GM12878 (cell line): ENCODE measurements at regions not wholly inside any gene's neighbourhood (a gene's known extent, or its start where the extent isn't known, plus 50 kb on each side); places are given as distances from the start of the nearest gene placed in this dataset.

ENCODE experiments used
- ATAC-seq: fragments of 200-7000 bp; cut with Tn5 transposase; 3 replicates; pipeline ENCODE4 v1.9.1; 2020; ENCODE audit warnings: mild to moderate bottlenecking, moderate library complexity
- BruUV-seq: library from RNA; stranded (reverse); fragments of 400-500 nt; replicated peaks from 2 replicates; lab custom pipeline; 2021; lab: Mats Ljungman, UMichigan
- CTCF ChIA-PET: fragments of 300-600 bp; sonication (Branson Sonifier 250); formaldehyde crosslinking; extraction: SDS; loops from one replicate; lab custom pipeline; 2021; ENCODE audit warnings: inconsistent platforms; lab: Yijun Ruan, JAX
- POLR2A ChIA-PET: fragments of 350-600 bp; formaldehyde crosslinking; extraction: SDS; loops from one replicate; lab custom pipeline; 2021; ENCODE audit warnings: inconsistent platforms; lab: Charles Lee
- RAD21 ChIA-PET: fragments of 300-600 bp; sonication (Branson Sonifier 250); formaldehyde crosslinking; loops from one replicate; lab custom pipeline; 2023; ENCODE audit warnings: antibody characterized with exemption; ENCODE audit not compliant: unreplicated experiment; lab: Charles Lee
- SMC1A ChIA-PET: fragments of 300-600 bp; sonication (Branson Sonifier 250); formaldehyde crosslinking; loops from one replicate; lab custom pipeline; 2023; ENCODE audit not compliant: unreplicated experiment, uncharacterized antibody; lab: Charles Lee
- DNase-seq: peaks from one replicate; pipeline ENCODE4 v3.0.0-alpha.2; 2011; ENCODE audit warnings: low read depth, low spot score
- FAIRE-seq: peaks from 3 replicates; lab custom pipeline; 2011; peaks lifted over from hg19 to GRCh38; lab: Jason Lieb, UNC
- H2AFZ ChIP-seq: 2 replicates; pipeline ENCODE4 v1.6.0; 2011; ENCODE audit warnings: low read depth, low read length, control low read depth; ENCODE audit not compliant: control insufficient read depth
- H3K27ac ChIP-seq: 2 replicates; pipeline ENCODE4 v1.5.1; 2011; ENCODE audit warnings: control low read depth; ENCODE audit not compliant: control insufficient read depth, insufficient read depth
- H3K27me3 ChIP-seq, 2 experiments: replicated peaks in 1 of 2; 2 replicates each; pipeline versions ENCODE4 v1.6.0 to v1.6.1; 2011; ENCODE audit warnings: low read length in 1 of 2; ENCODE audit not compliant: control insufficient read depth in 2 of 2, insufficient read depth in 2 of 2
- H3K36me3 ChIP-seq, 2 experiments: 2 replicates each; pipeline ENCODE4 v1.5.1; 2011; ENCODE audit warnings: low read length in 1 of 2; ENCODE audit not compliant: control insufficient read depth in 2 of 2, insufficient read depth in 2 of 2
- H3K4me1 ChIP-seq: 2 replicates; pipeline ENCODE4 v1.6.1; 2011; ENCODE audit warnings: mild to moderate bottlenecking, low read length, moderate library complexity, mixed read lengths; ENCODE audit not compliant: control insufficient read depth, insufficient read depth
- H3K4me2 ChIP-seq: 2 replicates; pipeline ENCODE4 v1.6.0; 2011; ENCODE audit warnings: control low read depth; ENCODE audit not compliant: control insufficient read depth, insufficient read depth
- H3K4me3 ChIP-seq: fragments of 200-600 bp; sonication (generic); 2 replicates; pipeline ENCODE4 v1.5.1; 2016
- H3K79me2 ChIP-seq: 2 replicates; pipeline ENCODE4 v1.6.0; 2011; ENCODE audit warnings: low read length; ENCODE audit not compliant: control insufficient read depth, insufficient read depth
- H3K9ac ChIP-seq: 2 replicates; pipeline ENCODE4 v1.8.0; 2011; ENCODE audit warnings: low read length, control low read depth, mixed read lengths; ENCODE audit not compliant: control insufficient read depth, insufficient read depth
- H3K9me3 ChIP-seq: replicated peaks from 3 replicates; pipeline ENCODE4 v1.5.1; 2011; ENCODE audit warnings: mild to moderate bottlenecking, low read length; ENCODE audit not compliant: control insufficient read depth, insufficient read depth
- H4K20me1 ChIP-seq: 2 replicates; pipeline ENCODE4 v1.6.0; 2011; ENCODE audit not compliant: control insufficient read depth, insufficient read depth
- CBFB ChIP-seq: IDR thresholded peaks from 2 replicates; pipeline ENCODE4 v1.6.1; 2016; ENCODE audit warnings: antibody characterized with exemption, low read depth
- E4F1 ChIP-seq: fragments of 450-650 bp; IDR thresholded peaks from 2 replicates; pipeline ENCODE4 v1.6.1; 2018; ENCODE audit warnings: borderline replicate concordance, mild to moderate bottlenecking; ENCODE audit not compliant: partially characterized antibody
- GATAD2B ChIP-seq: fragments of 450-650 bp; conservative IDR thresholded peaks from 2 replicates; pipeline ENCODE4 v1.6.1; 2017; ENCODE audit warnings: low read depth, mild to moderate bottlenecking, moderate library complexity
- IRF4 ChIP-seq: IDR thresholded peaks from 2 replicates; pipeline ENCODE4 v1.6.1; 2011; ENCODE audit warnings: low read depth, low read length
- MXI1 ChIP-seq: fragments of 150-350 bp; IDR thresholded peaks from 2 replicates; pipeline ENCODE4 v1.6.1; 2011; ENCODE audit warnings: low read depth, mild to moderate bottlenecking, inconsistent platforms, low read length, improper control_type of control experiment
- NBN ChIP-seq: fragments of 450-650 bp; IDR thresholded peaks from 2 replicates; pipeline ENCODE4 v1.6.1; 2016
- NR2C2 ChIP-seq: IDR thresholded peaks from 2 replicates; pipeline ENCODE4 v1.6.1; 2011; ENCODE audit warnings: borderline replicate concordance, low read depth; ENCODE audit not compliant: control insufficient read depth, insufficient read length
- PRDM15 ChIP-seq: fragments of 450-650 bp; formaldehyde crosslinking; IDR thresholded peaks from 2 replicates; pipeline ENCODE4 v1.4.0; 2020; ENCODE audit warnings: mild to moderate bottlenecking, moderate library complexity
- SKIL ChIP-seq: fragments of 450-650 bp; IDR thresholded peaks from 2 replicates; pipeline ENCODE4 v1.6.1; 2017; ENCODE audit warnings: mild to moderate bottlenecking, low read depth, inconsistent platforms; ENCODE audit not compliant: poor library complexity, severe bottlenecking
- SREBF2 ChIP-seq: IDR thresholded peaks from 2 replicates; pipeline ENCODE4 v1.6.1; 2012; ENCODE audit warnings: mild to moderate bottlenecking, low read length
- TARDBP ChIP-seq: IDR thresholded peaks from 2 replicates; pipeline ENCODE4 v1.6.1; 2016; ENCODE audit warnings: borderline replicate concordance
- ZNF384 ChIP-seq: IDR thresholded peaks from 2 replicates; pipeline ENCODE4 v1.6.1; 2012; ENCODE audit warnings: low read depth, mild to moderate bottlenecking, low read length, improper control_type of control experiment, borderline replicate concordance
- ZNF622 ChIP-seq: fragments of 450-650 bp; IDR thresholded peaks from 2 replicates; pipeline ENCODE4 v1.6.1; 2017; ENCODE audit warnings: mild to moderate bottlenecking, inconsistent platforms
- WGBS: methylation state at CpG from one replicate; pipeline ENCODE4 v1.1.6; 2016; ENCODE audit warnings: low lambda C conversion rate; ENCODE audit not compliant: insufficient replicate concordance, insufficient coverage; ENCODE audit errors: missing lambda C conversion rate; 5-methylcytosine and 5-hydroxymethylcytosine counted together
- in situ Hi-C: fragments of 300-500 bp; cut with MboI; formaldehyde crosslinking; loops from 9 replicates; pipeline ENCODE4 v1.14.3; 2018; ENCODE audit warnings: mixed read lengths
- intact Hi-C: fragments of 100-400 bp; cut with micrococcal nuclease; formaldehyde crosslinking; loops from one replicate; pipeline ENCODE4 v1.14.2; 2022; ENCODE audit not compliant: unreplicated experiment

- H3K36me3 ChIP-seq: no peaks in the 10 kb centered on the region
- in situ Hi-C loops: no loop called here
- no peaks in the 10 kb centered on the region for H3K27me3 ChIP-seq
- no peaks in the 10 kb centered on the region for H3K9me3 ChIP-seq
- H2AFZ ChIP-seq: no peak overlapping the region
- no peak overlapping the region for H3K4me2 ChIP-seq
- POLR2A ChIA-PET: no interaction called here
- H3K79me2 ChIP-seq: no peaks in the 10 kb centered on the region
- H4K20me1 ChIP-seq: no peaks in the 10 kb centered on the region
- H3K4me1 ChIP-seq: no peaks in the 10 kb centered on the region
- TF ChIP-seq E4F1 (no peak), MXI1 (no peak), NBN (no peak), TARDBP (no peak), IRF4 (no peak), SREBF2 (no peak), ZNF622 (no peak), PRDM15 (no peak), SKIL (no peak), ZNF384 (no peak), GATAD2B (no peak), CBFB (no peak), NR2C2 (no peak)
- DNase-seq (no peak), FAIRE-seq (no peak), ATAC-seq (no peak)
- no peak overlapping the region for H3K27ac ChIP-seq
- no peak overlapping the region for H3K4me3 ChIP-seq
- WGBS: 34% methylated on average over 2 of the region's 2 CpGs
- no peak overlapping the region for H3K9ac ChIP-seq
- no TSS peak for BruUV-seq
- CTCF ChIA-PET: interaction anchor here (5.0 kb wide), 1 partner anchor 37 kb away, joined by 45 read pairs; no protein-coding TSS in a partner anchor
- intact Hi-C loops: loop anchor here (10.0 kb wide), 1 partner anchor 696 kb away; no protein-coding TSS in a partner anchor
- SMC1A ChIA-PET: no interaction called here
- RAD21 ChIA-PET: interaction anchor here (3.4 kb wide), 1 partner anchor 17 kb away, joined by 18 read pairs; no protein-coding TSS in a partner anchor
Measured at GRCh38 chr6:54680531-54680930, 166.0 kb upstream of the FAM83B start.
